GM20000 (cell line): ENCODE measurements at regions not wholly inside any gene's neighbourhood (a gene's known extent, or its start where the extent isn't known, plus 50 kb on each side); places are given as distances from the start of the nearest gene placed in this dataset.

Source experiments
- DNase-seq: peaks from one replicate; pipeline ENCODE4 v3.0.0; 2012; ENCODE audit warnings: low spot score
- CTCF ChIP-seq: IDR thresholded peaks from 2 replicates; pipeline ENCODE4 v1.5.1; 2012; ENCODE audit warnings: mild to moderate bottlenecking, control low read depth; ENCODE audit errors: extremely low read depth, missing control alignments

- no peak for TF ChIP-seq CTCF
- no peak for DNase-seq
Observed at GRCh38 chr4:27181693-27182092, 321.1 kb downstream of the STIM2 start.

- no peak for TF ChIP-seq CTCF
- no peak for DNase-seq
Observed at GRCh38 chr4:27182211-27182610, 321.6 kb downstream of the STIM2 start.

GRCh38 chr4:27184508-27185155 lies 324.0 kb downstream of the STIM2 start:
- TF ChIP-seq CTCF: no peak

GRCh38 chr4:27186710-27187109 lies 326.1 kb downstream of the STIM2 start:
- no peak for DNase-seq
- TF ChIP-seq CTCF: no peak

More at GRCh38 chr4:27184508-27185155, 324.0 kb downstream of the STIM2 start:
- DNase-seq: no peak

GRCh38 chr4:27187786-27188185 lies 327.1 kb downstream of the STIM2 start:
- DNase-seq: no peak
- TF ChIP-seq CTCF: no peak

GRCh38 chr4:27189683-27190082 lies 329.0 kb downstream of the STIM2 start:
- no peak for DNase-seq
- TF ChIP-seq CTCF: no peak

- DNase-seq: no peak
- no peak for TF ChIP-seq CTCF
Observed at GRCh38 chr4:27191592-27191991, 331.0 kb downstream of the STIM2 start.
